ENCODE measurements at regions not wholly inside any gene's neighbourhood (a gene's known extent, or its start where the extent isn't known, plus 50 kb on each side); places are given as distances from the start of the nearest gene placed in this dataset.
"Not testable (repeated sequence)": the region's sequence is repeated elsewhere in the genome, so short reads cannot be mapped to it uniquely, and the experiment has no call there.

DNA sequence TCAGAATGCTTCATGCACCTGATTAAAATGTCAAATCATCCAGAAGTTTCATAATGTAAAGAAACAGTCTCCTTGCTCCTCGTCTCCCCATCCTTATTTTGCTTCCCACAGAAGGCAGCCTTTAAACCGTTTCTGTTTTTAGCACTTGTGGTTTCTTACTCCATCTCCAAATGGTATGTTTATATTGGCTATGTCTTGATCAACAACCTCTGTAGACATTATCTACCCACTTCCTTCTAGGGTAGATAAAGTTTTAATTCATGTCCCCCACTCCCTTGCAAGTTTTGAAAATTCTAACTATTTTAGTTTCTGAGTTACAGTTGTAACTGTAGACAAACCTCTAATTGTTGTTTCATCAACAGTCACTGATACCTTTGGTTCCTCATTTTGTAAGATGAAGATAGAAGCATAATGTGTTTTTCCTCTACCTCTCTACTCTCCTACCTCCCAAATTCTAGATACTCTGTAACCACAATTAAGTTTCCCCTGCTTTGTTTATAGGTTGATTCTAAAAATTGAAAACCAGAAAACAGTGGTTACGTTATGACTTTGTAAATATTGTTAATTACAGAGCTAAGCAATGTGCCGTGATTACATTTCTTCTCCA is 291.7 kb upstream of the GATB start:
- no peak for DNase-seq

GRCh38 chr4:152051332-152051731 is 290.5 kb upstream of the GATB start:
- DNase-seq: not testable (repeated sequence)

DNA sequence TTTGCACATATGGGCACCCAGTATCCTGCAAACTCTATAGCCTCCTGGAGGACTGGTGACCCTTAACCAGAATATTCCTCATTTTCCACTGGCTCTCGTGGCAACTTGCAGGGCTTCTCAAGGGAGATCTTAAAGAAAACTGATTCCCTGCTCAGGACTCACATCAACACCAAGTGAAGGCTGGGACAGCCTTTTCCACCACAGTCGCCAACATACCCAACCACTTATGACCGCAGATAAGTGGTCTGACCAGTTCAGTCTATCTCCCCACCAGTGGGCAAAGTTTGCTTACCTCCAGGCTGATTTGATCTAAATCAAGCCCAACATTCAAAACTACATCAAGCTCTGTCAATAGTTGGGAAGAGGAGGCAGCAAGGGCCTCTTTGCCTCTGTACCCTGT is 289.3 kb upstream of the GATB start:
- no peak for DNase-seq

DNA sequence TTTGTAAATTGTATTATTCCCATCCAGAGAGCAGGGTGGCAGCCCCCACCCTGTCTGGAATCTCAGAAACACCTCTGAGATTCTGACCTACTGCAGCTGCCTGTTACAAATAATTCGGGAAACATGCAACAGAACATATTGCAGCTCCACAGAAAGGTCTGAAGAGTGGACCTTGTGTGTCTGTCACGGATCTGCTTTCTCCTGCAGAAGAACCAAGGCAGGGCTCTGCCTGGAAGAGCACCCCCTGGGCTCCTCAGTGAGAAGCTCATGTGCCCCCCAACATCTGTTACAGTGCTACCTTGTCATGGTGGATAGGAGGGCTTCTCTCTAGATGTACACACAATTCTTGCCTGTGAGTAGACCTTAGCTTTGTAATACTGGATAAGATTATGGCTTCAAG is 286.6 kb upstream of the GATB start:
- DNase-seq: no peak

- DNase-seq: peak; percentile 3
These were observed 285.2 kb upstream of the GATB start for GRCh38 chr4:152045807-152046571.

DNA sequence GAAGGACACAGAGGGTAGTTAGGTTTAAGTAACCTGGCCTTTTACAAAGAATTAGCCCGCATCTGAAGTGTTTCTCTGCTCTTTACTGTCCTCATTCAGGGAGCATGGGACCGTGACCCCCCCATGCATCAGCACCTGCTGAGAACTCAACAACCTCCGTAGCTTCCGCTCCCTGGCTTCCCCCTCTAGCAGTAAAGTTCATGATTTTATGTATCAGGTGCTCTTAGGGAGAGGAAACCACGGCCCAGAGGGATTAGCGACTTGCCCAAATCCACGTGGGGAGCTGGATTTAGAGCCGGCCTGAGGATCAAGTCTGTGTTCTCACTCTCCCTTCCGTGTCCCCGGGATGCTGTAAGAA is 284.6 kb upstream of the GATB start:
- DNase-seq: no peak

DNA sequence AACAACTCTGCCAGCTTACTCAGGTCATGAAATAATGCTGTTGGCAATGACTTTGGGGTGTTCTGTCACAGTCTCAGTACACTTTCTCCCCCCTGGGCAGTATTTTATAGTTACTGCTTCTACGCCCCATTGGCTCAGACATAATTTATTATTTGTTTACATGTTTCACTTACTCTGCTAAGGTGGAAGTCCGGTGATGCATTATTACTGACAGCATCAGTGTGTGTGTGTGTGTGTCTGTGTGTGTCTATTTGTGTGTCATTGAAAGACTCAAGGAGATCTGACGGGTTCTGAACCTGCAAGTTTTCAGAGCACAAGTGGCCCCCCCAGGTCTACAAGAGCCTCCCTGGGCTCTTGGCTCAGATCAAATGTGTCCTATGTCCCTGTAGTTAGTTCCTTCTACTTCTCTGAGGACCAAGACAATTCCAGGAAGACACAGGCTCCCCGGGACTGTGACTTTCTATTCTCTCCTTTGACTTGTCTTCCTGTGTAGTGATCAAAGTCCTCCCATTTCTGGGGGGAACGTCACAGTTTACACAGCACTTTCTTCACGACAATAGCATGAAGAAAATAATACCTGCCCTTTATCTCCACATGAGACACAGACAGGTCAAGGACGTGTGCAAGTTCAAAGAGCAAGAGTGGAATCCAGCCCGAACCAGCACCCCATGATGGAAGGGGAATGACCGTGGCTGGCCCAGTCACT is 283.7 kb upstream of the GATB start:
- no peak for DNase-seq

- no peak for DNase-seq
These were observed 280.5 kb upstream of the GATB start for GRCh38 chr4:152041295-152041694.

- DNase-seq: peak; percentile 0
These were observed 278.9 kb upstream of the GATB start for GRCh38 chr4:152039691-152040090.

- DNase-seq: no peak
These were observed 278.2 kb upstream of the GATB start for GRCh38 chr4:152039023-152039481.

DNA sequence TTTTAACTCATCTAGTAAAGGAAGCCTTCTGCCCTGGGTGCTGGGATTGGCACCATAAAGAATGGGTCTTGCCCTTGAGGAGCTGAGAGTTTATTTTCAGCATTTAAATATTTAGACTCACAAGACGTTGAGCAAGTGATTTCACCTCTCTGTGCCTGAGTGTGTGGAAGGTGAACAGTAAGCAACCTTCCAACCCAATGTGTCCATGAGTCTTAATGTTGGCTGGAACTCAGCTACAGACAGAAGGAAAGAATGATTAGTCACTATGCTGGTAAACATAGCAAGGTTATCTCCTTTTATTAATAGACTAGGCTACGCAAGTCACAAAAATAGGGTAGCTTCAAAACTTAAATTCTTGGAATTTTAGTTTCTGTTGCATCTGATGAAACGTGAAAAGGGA is 277.4 kb upstream of the GATB start:
- DNase-seq: no peak

GRCh38 chr4:152037435-152037834 is 276.6 kb upstream of the GATB start:
- no peak for DNase-seq

DNA sequence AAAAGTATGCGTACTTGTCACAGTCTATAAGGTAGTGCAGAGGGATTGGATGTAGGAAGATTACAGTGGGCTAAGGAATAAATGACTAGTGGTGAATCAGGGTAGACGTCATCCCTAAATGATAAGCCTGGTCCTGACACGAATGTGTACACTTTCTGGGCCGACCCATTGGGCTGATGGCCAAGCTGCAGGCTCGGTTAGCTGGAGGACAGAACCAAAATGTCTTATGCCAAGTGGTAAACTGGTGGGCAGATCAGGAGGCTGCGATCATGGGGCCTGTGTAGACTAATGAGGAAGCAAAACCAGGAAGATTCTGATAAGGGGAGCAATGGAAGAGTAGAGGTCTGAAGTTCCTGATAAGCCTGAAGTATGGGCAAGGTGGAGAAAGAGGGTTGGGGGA is 272.8 kb upstream of the GATB start:
- DNase-seq: no peak

DNA sequence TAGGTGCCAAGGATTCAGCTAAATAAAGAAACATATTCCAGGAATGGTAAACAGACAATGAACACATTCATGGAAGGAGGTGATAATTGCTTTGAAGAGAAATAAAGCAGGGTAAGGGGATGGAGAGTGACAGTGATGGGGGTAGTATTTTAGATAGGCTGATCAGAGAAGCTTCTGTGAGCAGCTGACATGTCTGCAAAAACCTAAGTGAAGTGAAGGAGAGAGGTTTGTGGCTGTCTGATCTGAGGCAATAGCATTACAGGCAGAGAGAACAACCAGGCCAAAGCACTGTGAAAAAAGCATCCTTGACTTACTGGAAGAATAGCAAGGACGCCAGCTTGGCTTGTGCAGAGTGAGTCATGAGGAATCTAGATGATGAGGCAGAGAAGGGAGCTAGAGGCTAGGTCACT is 271.9 kb upstream of the GATB start:
- DNase-seq: no peak

DNA sequence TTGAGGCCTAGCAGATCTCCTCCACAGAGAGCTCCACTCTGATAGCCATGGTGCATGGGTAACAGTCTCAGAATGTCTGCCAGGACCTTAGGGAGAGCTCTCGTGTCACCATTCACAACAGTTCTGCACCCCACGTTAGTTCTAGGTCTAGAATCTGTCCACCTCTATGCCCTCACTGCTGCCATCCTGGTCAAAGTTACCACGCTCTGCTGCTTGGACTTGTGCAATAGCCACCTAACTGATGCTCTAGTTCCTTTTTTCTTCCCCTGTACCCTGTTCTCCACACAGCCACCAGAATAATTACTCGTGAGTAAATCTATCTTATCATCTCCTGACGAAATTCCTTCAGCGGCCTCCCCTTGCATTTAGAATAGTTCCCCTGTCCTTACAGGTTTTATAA is 268.8 kb upstream of the GATB start:
- no peak for DNase-seq

DNA sequence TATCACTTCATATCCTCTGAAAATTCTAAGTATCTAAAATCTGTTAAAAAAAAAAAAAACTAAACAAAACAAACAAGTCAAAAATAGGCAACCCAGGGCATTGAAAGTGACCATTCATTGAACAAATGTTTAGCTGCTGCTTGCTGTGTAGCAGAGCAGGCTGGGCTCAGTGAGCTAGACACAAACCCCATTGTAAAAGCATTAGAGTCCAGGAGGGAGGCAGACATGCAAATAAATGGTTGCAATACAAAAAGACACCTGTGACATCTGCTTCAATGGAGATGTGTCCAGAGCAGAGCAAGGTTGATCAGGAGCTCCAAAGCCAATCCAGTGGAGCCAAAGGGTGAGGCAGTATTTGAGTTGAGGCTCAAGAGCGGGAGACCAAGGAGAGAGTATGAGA is 267.3 kb upstream of the GATB start:
- DNase-seq: no peak

DNA sequence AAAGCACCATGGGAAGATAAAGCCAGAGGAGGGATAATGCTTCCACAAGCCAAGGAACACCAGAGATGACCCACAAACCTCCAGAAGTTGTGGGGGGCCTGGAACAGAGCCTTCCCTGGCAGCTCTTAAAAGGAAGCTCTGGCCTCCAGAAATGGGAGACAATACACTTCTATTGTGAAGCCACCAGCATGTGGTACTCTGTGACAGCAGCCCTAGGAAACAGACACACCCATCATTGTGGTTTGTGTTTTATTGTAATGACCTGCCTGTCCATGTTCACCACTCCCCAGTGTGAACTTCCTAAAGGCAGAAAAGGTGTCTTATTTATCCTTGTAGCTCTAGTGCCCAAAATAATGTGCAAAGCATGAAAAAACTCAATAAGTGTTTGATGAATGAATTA is 264.1 kb upstream of the GATB start:
- no peak for DNase-seq

DNA sequence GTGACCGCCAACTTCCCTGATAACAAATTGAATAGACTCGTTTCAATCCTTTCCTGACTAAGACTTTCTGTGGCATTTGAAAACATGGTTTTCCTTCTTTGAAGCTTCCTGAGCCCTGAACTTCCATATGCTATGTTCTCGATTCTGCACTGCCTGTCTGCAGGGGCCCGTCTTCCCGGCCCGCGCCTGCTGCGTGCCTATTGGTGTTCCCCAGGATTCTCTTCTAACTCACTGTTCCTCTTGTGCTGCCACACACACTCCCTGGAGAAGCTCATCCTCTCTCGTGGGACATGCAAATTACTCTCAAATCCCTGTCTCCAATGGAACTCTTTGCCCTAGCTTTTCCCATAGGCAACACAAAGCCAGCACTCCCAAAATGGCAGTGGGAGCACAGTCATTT is 262.9 kb upstream of the GATB start:
- no peak for DNase-seq

- DNase-seq: no peak
These were observed 261.7 kb upstream of the GATB start for GRCh38 chr4:152022543-152022942.

GRCh38 chr4:152021788-152022438 is 261.1 kb upstream of the GATB start:
- no peak for DNase-seq

DNA sequence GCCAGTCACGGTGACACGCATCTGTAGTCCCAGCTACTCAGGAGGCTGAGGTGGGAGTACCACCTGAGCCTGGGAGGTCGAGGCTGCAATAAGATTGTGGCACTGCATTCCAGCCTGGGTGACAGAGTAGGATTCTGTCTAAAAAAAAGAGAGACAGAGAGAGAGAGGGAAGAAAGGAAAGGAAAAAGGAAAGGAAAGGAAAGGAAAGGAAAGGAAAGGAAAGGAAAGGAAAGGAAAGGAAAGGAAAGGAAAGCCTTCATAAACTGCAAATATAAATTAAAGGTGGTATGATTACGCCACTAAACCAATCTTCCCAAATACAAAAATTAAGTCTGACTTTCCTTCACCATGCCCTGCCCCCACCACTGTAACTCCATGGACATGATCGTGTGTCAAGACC is 259.3 kb upstream of the GATB start:
- DNase-seq: no peak

GRCh38 chr4:152016303-152016620 is 255.5 kb upstream of the GATB start:
- DNase-seq: no peak

GRCh38 chr4:152015597-152016302 is 254.9 kb upstream of the GATB start:
- DNase-seq: no peak
